ENCODE measurements at regions not wholly inside any gene's neighbourhood (a gene's known extent, or its start where the extent isn't known, plus 50 kb on each side); places are given as distances from the start of the nearest gene placed in this dataset.

- in situ Hi-C loops (cut with MboI) = no loop called here
- no peak overlapping the region for H3K4me2 ChIP-seq (ENCODE audit: unreplicated experiment)
- TF ChIP-seq EZH2phosphoT487 (IDR thresholded peaks at IDR 0.05; ENCODE audit: insufficient read depth, low read depth) = no peak
- TF ChIP-seq EZH2 (IDR thresholded peaks at IDR 0.05; ENCODE audit: insufficient read depth, poor library complexity, severe bottlenecking) = no peak
- no peaks in the 10 kb centered on the region for H4K20me1 ChIP-seq (ENCODE audit: insufficient read depth)
- no peaks in the 10 kb centered on the region for H3K9me3 ChIP-seq (ENCODE audit: low read depth)
- no peak overlapping the region for H2AFZ ChIP-seq
- H3K36me3 ChIP-seq (ENCODE audit: low read depth) = no peaks in the 10 kb centered on the region
- H3K79me2 ChIP-seq (ENCODE audit: insufficient read depth) = no peaks in the 10 kb centered on the region
- H3F3A ChIP-seq (ENCODE audit: insufficient read depth) = no peaks in the 10 kb centered on the region
- DNase-seq = no peak
- H3K4me1 ChIP-seq (ENCODE audit: insufficient read depth) = no peaks in the 10 kb centered on the region
- no peaks in the 10 kb centered on the region for H3K9me2 ChIP-seq (ENCODE audit: insufficient read depth)
- H3K9ac ChIP-seq = no peak overlapping the region
- H3K4me3 ChIP-seq = no peak overlapping the region
- WGBS, 2 experiments (ENCODE audit: low coverage in 1 of 2, low lambda C conversion rate in 2 of 2, missing lambda C conversion rate in 2 of 2) = 32 to 45% methylated on average over 2 of the region's 2 CpGs
- H3K27me3 ChIP-seq (replicated peaks; ENCODE audit: insufficient read depth) = no peaks in the 10 kb centered on the region
- no peak overlapping the region for H3K27ac ChIP-seq
Measured at GRCh38 chr5:101024299-101024698, 121.2 kb upstream of the ST8SIA4 start.

GRCh38 chr5:101018299-101018698 is 115.2 kb upstream of the ST8SIA4 start:
- no peak for TF ChIP-seq EZH2 (IDR thresholded peaks at IDR 0.05; ENCODE audit: insufficient read depth, poor library complexity, severe bottlenecking)
- TF ChIP-seq EZH2phosphoT487 (IDR thresholded peaks at IDR 0.05; ENCODE audit: insufficient read depth, low read depth) = no peak
- 15 to 30% methylated on average over 1 of the region's 1 CpG for WGBS, 2 experiments (ENCODE audit: low coverage in 1 of 2, low lambda C conversion rate in 2 of 2, missing lambda C conversion rate in 2 of 2)
- Histone ChIP-seq H3K36me3 (ENCODE audit: low read depth) (no peaks in the 10 kb centered on the region), H3K4me3 (no peak overlapping the region), H3K79me2 (ENCODE audit: insufficient read depth) (no peaks in the 10 kb centered on the region), H4K20me1 (ENCODE audit: insufficient read depth) (no peaks in the 10 kb centered on the region), H3K27me3 (replicated peaks; ENCODE audit: insufficient read depth) (no peaks in the 10 kb centered on the region), H3K9me3 (ENCODE audit: low read depth) (no peaks in the 10 kb centered on the region), H3K4me2 (ENCODE audit: unreplicated experiment) (no peak overlapping the region), H3K9ac (no peak overlapping the region), H3K27ac (no peak overlapping the region), H3K9me2 (ENCODE audit: insufficient read depth) (no peaks in the 10 kb centered on the region), H3F3A (ENCODE audit: insufficient read depth) (no peaks in the 10 kb centered on the region), H2AFZ (no peak overlapping the region), H3K4me1 (ENCODE audit: insufficient read depth) (no peaks in the 10 kb centered on the region)
- no peak for DNase-seq
- in situ Hi-C loops (cut with MboI) = no loop called here

GRCh38 chr5:101012880-101013279 is 109.8 kb upstream of the ST8SIA4 start:
- Histone ChIP-seq H3K9ac (no peak overlapping the region), H2AFZ (no peak overlapping the region), H3K27me3 (replicated peaks; ENCODE audit: insufficient read depth) (no peaks in the 10 kb centered on the region), H3K4me3 (no peak overlapping the region), H3K27ac (no peak overlapping the region), H3K36me3 (ENCODE audit: low read depth) (no peaks in the 10 kb centered on the region), H3K79me2 (ENCODE audit: insufficient read depth) (no peaks in the 10 kb centered on the region), H3K9me2 (ENCODE audit: insufficient read depth) (no peaks in the 10 kb centered on the region), H3K9me3 (ENCODE audit: low read depth) (no peaks in the 10 kb centered on the region), H3K4me2 (ENCODE audit: unreplicated experiment) (no peak overlapping the region), H3K4me1 (ENCODE audit: insufficient read depth) (no peaks in the 10 kb centered on the region), H4K20me1 (ENCODE audit: insufficient read depth) (no peaks in the 10 kb centered on the region), H3F3A (ENCODE audit: insufficient read depth) (no peaks in the 10 kb centered on the region)
- DNase-seq = no peak
- in situ Hi-C loops (cut with MboI) = no loop called here
- WGBS, 2 experiments (ENCODE audit: low coverage in 1 of 2, low lambda C conversion rate in 2 of 2, missing lambda C conversion rate in 2 of 2) = 57 to 68% methylated on average over 2 of the region's 2 CpGs
- TF ChIP-seq EZH2 (IDR thresholded peaks at IDR 0.05; ENCODE audit: insufficient read depth, poor library complexity, severe bottlenecking) (no peak), EZH2phosphoT487 (IDR thresholded peaks at IDR 0.05; ENCODE audit: insufficient read depth, low read depth) (no peak)

- Histone ChIP-seq H3K27ac (no peak overlapping the region), H3K79me2 (ENCODE audit: insufficient read depth) (no peaks in the 10 kb centered on the region), H4K20me1 (ENCODE audit: insufficient read depth) (no peaks in the 10 kb centered on the region), H3F3A (ENCODE audit: insufficient read depth) (no peaks in the 10 kb centered on the region), H3K9ac (no peak overlapping the region), H3K9me3 (ENCODE audit: low read depth) (no peaks in the 10 kb centered on the region), H3K9me2 (ENCODE audit: insufficient read depth) (no peaks in the 10 kb centered on the region), H3K27me3 (replicated peaks; ENCODE audit: insufficient read depth) (no peaks in the 10 kb centered on the region), H3K4me2 (ENCODE audit: unreplicated experiment) (no peak overlapping the region), H3K4me3 (no peak overlapping the region), H3K36me3 (ENCODE audit: low read depth) (no peaks in the 10 kb centered on the region), H3K4me1 (ENCODE audit: insufficient read depth) (no peaks in the 10 kb centered on the region), H2AFZ (no peak overlapping the region)
- DNase-seq = no peak
- 22 to 24% methylated on average over 9 of the region's 9 CpGs for WGBS, 2 experiments (ENCODE audit: low coverage in 1 of 2, low lambda C conversion rate in 2 of 2, missing lambda C conversion rate in 2 of 2)
- in situ Hi-C loops (cut with MboI) = no loop called here
- TF ChIP-seq EZH2 (IDR thresholded peaks at IDR 0.05; ENCODE audit: insufficient read depth, poor library complexity, severe bottlenecking) (no peak), EZH2phosphoT487 (IDR thresholded peaks at IDR 0.05; ENCODE audit: insufficient read depth, low read depth) (no peak)
Measured at GRCh38 chr5:101009758-101010519, 106.9 kb upstream of the ST8SIA4 start.

All from GM23248 (cell line).